ENCODE measurements at regions not wholly inside any gene's neighbourhood (a gene's known extent, or its start where the extent isn't known, plus 50 kb on each side); places are given as distances from the start of the nearest gene placed in this dataset.

GRCh38 chr1:188426561-188426960 is 1597.8 kb downstream of the PLA2G4A start:
- no peak for TF ChIP-seq POLR2A (IDR thresholded peaks at IDR 0.05)
- no peak for TF ChIP-seq CTCF (IDR thresholded peaks at IDR 0.05 in 8 of 11, conservative IDR thresholded peaks at IDR 0.05 in 3 of 11)
